H9 (cell line): ENCODE measurements at regions not wholly inside any gene's neighbourhood (a gene's known extent, or its start where the extent isn't known, plus 50 kb on each side); places are given as distances from the start of the nearest gene placed in this dataset.

Source experiments
- DNase-seq: peaks from one replicate; pipeline ENCODE4 v3.0.0-alpha.2; 2017
- H2AFZ ChIP-seq: one replicate; pipeline ENCODE4 v1.6.1; 2013; ENCODE audit warnings: mild to moderate bottlenecking, low read length, control low read depth, moderate library complexity
- H2AK5ac ChIP-seq: 2 replicates; pipeline ENCODE4 v1.6.1; 2013; ENCODE audit warnings: low read length, control low read depth, mixed read lengths; ENCODE audit not compliant: insufficient read length
- H2BK120ac ChIP-seq: one replicate; pipeline ENCODE4 v1.6.1; 2013; ENCODE audit warnings: low read depth, mild to moderate bottlenecking, low read length, control low read depth, inconsistent platforms; ENCODE audit not compliant: poor library complexity, severe bottlenecking
- H2BK12ac ChIP-seq: 2 replicates; pipeline ENCODE4 v1.6.1; 2013; ENCODE audit warnings: low read length, control low read depth, mixed read lengths, low read depth; ENCODE audit not compliant: insufficient read length
- H2BK15ac ChIP-seq: 2 replicates; pipeline ENCODE4 v1.6.1; 2013; ENCODE audit warnings: low read depth, low read length, control low read depth
- H2BK20ac ChIP-seq: one replicate; pipeline ENCODE4 v1.6.1; 2013; ENCODE audit warnings: low read depth, mild to moderate bottlenecking, low read length, control low read depth, inconsistent platforms; ENCODE audit not compliant: poor library complexity, severe bottlenecking
- H2BK5ac ChIP-seq: 2 replicates; pipeline ENCODE4 v1.6.1; 2013; ENCODE audit warnings: low read length, control low read depth, mixed read lengths; ENCODE audit not compliant: insufficient read length
- H3K14ac ChIP-seq: 2 replicates; pipeline ENCODE4 v1.6.1; 2013; ENCODE audit warnings: low read length, control low read depth; ENCODE audit not compliant: insufficient read depth
- H3K18ac ChIP-seq: 2 replicates; pipeline ENCODE4 v1.6.1; 2013; ENCODE audit warnings: low read depth, mild to moderate bottlenecking, mixed read lengths, low read length, control low read depth; ENCODE audit not compliant: insufficient read length
- H3K23ac ChIP-seq: 2 replicates; pipeline ENCODE4 v1.6.1; 2013; ENCODE audit warnings: low read length, control low read depth, mixed read lengths, low read depth; ENCODE audit not compliant: insufficient read length
- H3K23me2 ChIP-seq: 2 replicates; pipeline ENCODE4 v1.6.1; 2013; ENCODE audit warnings: low read depth, mild to moderate bottlenecking, mixed read lengths, low read length, control low read depth; ENCODE audit not compliant: insufficient read length, poor library complexity, severe bottlenecking
- H3K27ac ChIP-seq: 2 replicates; pipeline ENCODE4 v1.5.1; 2013; ENCODE audit warnings: low read length, control low read depth, mixed read lengths, low read depth; ENCODE audit not compliant: insufficient read length
- H3K27me3 ChIP-seq: 2 replicates; pipeline ENCODE4 v1.6.1; 2013; ENCODE audit warnings: low read length, control low read depth, inconsistent platforms; ENCODE audit not compliant: insufficient read depth
- H3K4ac ChIP-seq: 2 replicates; pipeline ENCODE4 v1.6.1; 2013; ENCODE audit warnings: low read depth, mild to moderate bottlenecking, control low read depth, inconsistent platforms, low read length, moderate library complexity
- H3K4me1 ChIP-seq: 2 replicates; pipeline ENCODE4 v1.6.1; 2013; ENCODE audit warnings: low read length, control low read depth, inconsistent platforms; ENCODE audit not compliant: insufficient read depth
- H3K4me2 ChIP-seq: 2 replicates; pipeline ENCODE4 v1.6.1; 2013; ENCODE audit warnings: low read length, control low read depth, mixed read lengths; ENCODE audit not compliant: insufficient read length, insufficient read depth
- H3K56ac ChIP-seq: 2 replicates; pipeline ENCODE4 v1.6.1; 2013; ENCODE audit warnings: low read depth, mild to moderate bottlenecking, mixed read lengths, low read length, control low read depth; ENCODE audit not compliant: insufficient read length
- H3K79me1 ChIP-seq: 2 replicates; pipeline ENCODE4 v1.6.1; 2013; ENCODE audit warnings: low read depth, mild to moderate bottlenecking, moderate library complexity, low read length, control low read depth, inconsistent platforms; ENCODE audit not compliant: insufficient read depth, poor library complexity, severe bottlenecking
- H3K79me2 ChIP-seq: 2 replicates; pipeline ENCODE4 v1.6.1; 2013; ENCODE audit warnings: low read length, control low read depth, inconsistent platforms; ENCODE audit not compliant: insufficient read depth
- H3K9ac ChIP-seq: 2 replicates; pipeline ENCODE4 v1.6.1; 2013; ENCODE audit warnings: low read length, control low read depth, mixed read lengths; ENCODE audit not compliant: insufficient read length; ENCODE audit errors: extremely low read depth
- H3K9me3 ChIP-seq: one replicate; pipeline ENCODE4 v1.6.1; 2013; ENCODE audit warnings: low read depth, low read length, inconsistent platforms; ENCODE audit not compliant: control insufficient read depth
- H3T11ph ChIP-seq: one replicate; pipeline ENCODE4 v1.6.1; 2013; ENCODE audit warnings: mild to moderate bottlenecking, low read length, control low read depth, inconsistent platforms
- H4K20me1 ChIP-seq: one replicate; pipeline ENCODE4 v1.6.1; 2013; ENCODE audit not compliant: control insufficient read depth, insufficient read length, insufficient read depth
- H4K5ac ChIP-seq: 2 replicates; pipeline ENCODE4 v1.6.1; 2013; ENCODE audit warnings: low read depth, mild to moderate bottlenecking, mixed read lengths, low read length, control low read depth; ENCODE audit not compliant: insufficient read length
- H4K8ac ChIP-seq: replicated peaks from 2 replicates; pipeline ENCODE4 v1.6.1; 2013; ENCODE audit warnings: low read length, control low read depth, mixed read lengths, low read depth; ENCODE audit not compliant: insufficient read length
- H4K91ac ChIP-seq: 2 replicates; pipeline ENCODE4 v1.6.1; 2013; ENCODE audit warnings: low read depth, mild to moderate bottlenecking, moderate library complexity, mixed read lengths, low read length, control low read depth; ENCODE audit not compliant: insufficient read length
- H3K27ac Mint-ChIP-seq, 3 experiments: 2 replicates in 2 of 3; 3 replicates in 1 of 3; pipeline ENCODE4 v1.8.0; 2020 to 2021; ENCODE audit warnings: mixed read lengths in 3 of 3, mild to moderate bottlenecking in 1 of 3, moderate library complexity in 1 of 3
- H3K27me3 Mint-ChIP-seq: 2 replicates; pipeline ENCODE4 v1.8.0; 2021; ENCODE audit warnings: low read depth, mild to moderate bottlenecking, moderate library complexity, mixed read lengths
- H3K36me3 Mint-ChIP-seq, 3 experiments: 2 replicates in 2 of 3; 3 replicates in 1 of 3; pipeline ENCODE4 v1.8.0; 2020 to 2021; ENCODE audit warnings: low read depth in 3 of 3, mixed read lengths in 3 of 3; ENCODE audit not compliant: insufficient read depth in 1 of 3
- H3K4me1 Mint-ChIP-seq, 2 experiments: 2 replicates each; pipeline ENCODE4 v1.8.0; 2020; ENCODE audit warnings: mixed read lengths in 2 of 2
- H3K4me3 Mint-ChIP-seq, 2 experiments: 2 replicates in 1 of 2; 3 replicates in 1 of 2; pipeline ENCODE4 v1.8.0; 2020 to 2021; ENCODE audit warnings: mild to moderate bottlenecking in 2 of 2, mixed read lengths in 2 of 2, moderate library complexity in 1 of 2
- H3K9me3 Mint-ChIP-seq, 2 experiments: 2 replicates in 1 of 2; 3 replicates in 1 of 2; pipeline ENCODE4 v1.8.0; 2020; ENCODE audit warnings: mild to moderate bottlenecking in 2 of 2, mixed read lengths in 2 of 2, moderate library complexity in 1 of 2
- CTCF ChIP-seq: fragments of 200-600 bp; sonication (generic); conservative IDR thresholded peaks from 3 replicates; pipeline ENCODE4 v1.8.0; 2021; ENCODE audit warnings: antibody characterized with exemption, mild to moderate bottlenecking
- WGBS: extraction: QIAGEN DNeasy Blood & Tissue Kit; methylation state at CpG from one replicate; pipeline ENCODE4 v1.1.7; 2013; ENCODE audit warnings: missing lambda C conversion rate, low lambda C conversion rate, mixed read lengths; ENCODE audit not compliant: insufficient read length; ENCODE audit errors: extremely low coverage; 5-methylcytosine and 5-hydroxymethylcytosine counted together

GRCh38 chr12:105942281-105942680 is 196.5 kb downstream of the NUAK1 start:
- Histone ChIP-seq H3K56ac (no peak overlapping the region), H3K79me2 (no peaks in the 10 kb centered on the region), H2BK12ac (no peak overlapping the region), H3K14ac (no peak overlapping the region), H3K27ac (no peak overlapping the region), H2BK5ac (no peak overlapping the region), H3K9ac (no peak overlapping the region), H3K4ac (no peak overlapping the region), H2AK5ac (no peak overlapping the region), H4K91ac (no peak overlapping the region), H3K23me2 (no peaks in the 10 kb centered on the region), H3K9me3 (no peaks in the 10 kb centered on the region), H2BK20ac (no peak overlapping the region), H3K4me2 (no peak overlapping the region), H3K4me1 (peaks cover 7% of the 10 kb centered on the region), H3K79me1 (no peaks in the 10 kb centered on the region), H2AFZ (no peak overlapping the region), H3K23ac (no peak overlapping the region), H2BK120ac (no peak overlapping the region), H4K20me1 (no peaks in the 10 kb centered on the region), H3K27me3 (no peaks in the 10 kb centered on the region), H2BK15ac (no peak overlapping the region), H4K8ac (no peak overlapping the region), H3K18ac (no peak overlapping the region), H3T11ph (no peak overlapping the region), H4K5ac (no peak overlapping the region)
- Mint-ChIP-seq H3K27me3 (no peaks in the 10 kb centered on the region), H3K27ac (no peak overlapping the region), H3K4me1 (peaks cover 16 to 25% of the 10 kb centered on the region in 2 experiments), H3K9me3 (no peaks in the 10 kb centered on the region), H3K4me3 (no peak overlapping the region), H3K36me3 (no peaks in the 10 kb centered on the region; a peak in 1 of 7 replicates)
- DNase-seq = no peak
- TF ChIP-seq CTCF = no peak
- WGBS = no CpG with 5 or more reads among the region's 1 CpG
